ENCODE measurements at regions not wholly inside any gene's neighbourhood (a gene's known extent, or its start where the extent isn't known, plus 50 kb on each side); places are given as distances from the start of the nearest gene placed in this dataset.
"Not testable (repeated sequence)": the region's sequence is repeated elsewhere in the genome, so short reads cannot be mapped to it uniquely, and the experiment has no call there.

- H3K27ac ChIP-seq: peak overlapping the region in 4 of 5 donors; percentile 20 to 85 (median 44)
- intact Hi-C loops (cut with DNase I): no loop called here
Measured at GRCh38 chr1:182205351-182206022, 144.0 kb upstream of the ZNF648 start.

GRCh38 chr1:182203191-182203875, 141.8 kb upstream of the ZNF648 start:
- H3K4me3 ChIP-seq: no peak overlapping the region
- H3K9me3 ChIP-seq (replicated peaks in 1 of 3): no peaks in the 10 kb centered on the region
- no peak overlapping the region for H3K27ac ChIP-seq
- TF ChIP-seq POLR2A (IDR thresholded peaks at IDR 0.05) (no peak), CTCF (IDR thresholded peaks at IDR 0.05) (no peak)
- H3K4me1 ChIP-seq (replicated peaks in 1 of 2): peaks cover 0 to 11% of the 10 kb centered on the region in 2 donors
- H3K36me3 ChIP-seq (replicated peaks in 1 of 2): no peaks in the 10 kb centered on the region
- intact Hi-C loops (cut with DNase I): no loop called here
- 91 to 95% (median 93%) methylated on average over 2 of the region's 2 CpGs for WGBS, 4 donors
- DNase-seq: no peak
- no peaks in the 10 kb centered on the region for H3K27me3 ChIP-seq

More at GRCh38 chr1:182205351-182206022, 144.0 kb upstream of the ZNF648 start:
- peak in 1 of 7 donors; percentile 8 for DNase-seq
- no peaks in the 10 kb centered on the region for H3K27me3 ChIP-seq
- no peaks in the 10 kb centered on the region for H3K36me3 ChIP-seq (replicated peaks in 1 of 2)
- H3K4me1 ChIP-seq (replicated peaks in 1 of 2): peaks cover 0 to 9% of the 10 kb centered on the region in 2 donors
- H3K4me3 ChIP-seq: no peak overlapping the region
- TF ChIP-seq CTCF (IDR thresholded peaks at IDR 0.05) (no peak), POLR2A (IDR thresholded peaks at IDR 0.05) (no peak)
- H3K9me3 ChIP-seq (replicated peaks in 1 of 3): no peaks in the 10 kb centered on the region

- peaks cover 0 to 23% of the 10 kb centered on the region in 2 donors for H3K4me1 ChIP-seq (replicated peaks in 1 of 2)
Measured at GRCh38 chr1:182201490-182201889, 140.0 kb upstream of the ZNF648 start.

GRCh38 chr1:182200025-182200812, 138.7 kb upstream of the ZNF648 start:
- no peaks in the 10 kb centered on the region for H3K36me3 ChIP-seq (replicated peaks in 1 of 2)
- WGBS, 4 donors: 68 to 88% (median 79%) methylated on average over 4 of the region's 4 CpGs
- no peak overlapping the region for H3K27ac ChIP-seq
- TF ChIP-seq CTCF (IDR thresholded peaks at IDR 0.05) (no peak), POLR2A (IDR thresholded peaks at IDR 0.05) (no peak)
- H3K4me1 ChIP-seq (replicated peaks in 1 of 2): peaks cover 0 to 13% of the 10 kb centered on the region in 2 donors
- H3K4me3 ChIP-seq: no peak overlapping the region
- no peak for DNase-seq
- intact Hi-C loops (cut with DNase I): no loop called here
- H3K27me3 ChIP-seq: no peaks in the 10 kb centered on the region
- no peaks in the 10 kb centered on the region for H3K9me3 ChIP-seq (replicated peaks in 1 of 3)

More at GRCh38 chr1:182201490-182201889, 140.0 kb upstream of the ZNF648 start:
- H3K27ac ChIP-seq; H3K4me3 ChIP-seq; H3K36me3 ChIP-seq (replicated peaks in 1 of 2); H3K9me3 ChIP-seq (replicated peaks in 1 of 3); DNase-seq; intact Hi-C loops (cut with DNase I); H3K27me3 ChIP-seq: not testable (repeated sequence)
- 94 to 96% (median 95%) methylated on average over 7 of the region's 7 CpGs for WGBS, 4 donors
